Endothelial cell of umbilical vein (primary cell): ENCODE measurements at regions not wholly inside any gene's neighbourhood (a gene's known extent, or its start where the extent isn't known, plus 50 kb on each side); places are given as distances from the start of the nearest gene placed in this dataset.

ENCODE experiments used
- POLR2AphosphoS5 ChIP-seq: IDR thresholded peaks from 2 replicates; pipeline ENCODE4 v1.6.1; 2012; ENCODE audit warnings: low read depth, mild to moderate bottlenecking, control low read depth, low read length, moderate library complexity; ENCODE audit not compliant: insufficient read depth
- TF ChIP-seq, protein P1 (sequence below), 2 donors: IDR thresholded peaks; 1 replicate in 1 of 2; 2 replicates in 1 of 2; pipeline ENCODE4 v1.5.1; 2011; ENCODE audit warnings: low read length in 2 of 2, mild to moderate bottlenecking in 2 of 2, moderate library complexity in 2 of 2, control low read depth in 1 of 2, inconsistent platforms in 1 of 2, low read depth in 1 of 2; ENCODE audit not compliant: insufficient read depth in 1 of 2; ENCODE audit errors: extremely low read depth in 1 of 2

- TF ChIP-seq, protein P1, sequence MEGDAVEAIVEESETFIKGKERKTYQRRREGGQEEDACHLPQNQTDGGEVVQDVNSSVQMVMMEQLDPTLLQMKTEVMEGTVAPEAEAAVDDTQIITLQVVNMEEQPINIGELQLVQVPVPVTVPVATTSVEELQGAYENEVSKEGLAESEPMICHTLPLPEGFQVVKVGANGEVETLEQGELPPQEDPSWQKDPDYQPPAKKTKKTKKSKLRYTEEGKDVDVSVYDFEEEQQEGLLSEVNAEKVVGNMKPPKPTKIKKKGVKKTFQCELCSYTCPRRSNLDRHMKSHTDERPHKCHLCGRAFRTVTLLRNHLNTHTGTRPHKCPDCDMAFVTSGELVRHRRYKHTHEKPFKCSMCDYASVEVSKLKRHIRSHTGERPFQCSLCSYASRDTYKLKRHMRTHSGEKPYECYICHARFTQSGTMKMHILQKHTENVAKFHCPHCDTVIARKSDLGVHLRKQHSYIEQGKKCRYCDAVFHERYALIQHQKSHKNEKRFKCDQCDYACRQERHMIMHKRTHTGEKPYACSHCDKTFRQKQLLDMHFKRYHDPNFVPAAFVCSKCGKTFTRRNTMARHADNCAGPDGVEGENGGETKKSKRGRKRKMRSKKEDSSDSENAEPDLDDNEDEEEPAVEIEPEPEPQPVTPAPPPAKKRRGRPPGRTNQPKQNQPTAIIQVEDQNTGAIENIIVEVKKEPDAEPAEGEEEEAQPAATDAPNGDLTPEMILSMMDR (IDR thresholded peaks at IDR 0.05; ENCODE audit: extremely low read depth in 1 of 2, insufficient read depth in 1 of 2, low read depth in 1 of 2, low read length in 2 of 2) = no peak
- no peak for TF ChIP-seq POLR2AphosphoS5
These were observed 320.0 kb downstream of the GJA1 start for GRCh38 chr6:121755485-121755884.
